ENCODE measurements at regions not wholly inside any gene's neighbourhood (a gene's known extent, or its start where the extent isn't known, plus 50 kb on each side); places are given as distances from the start of the nearest gene placed in this dataset.

DNA sequence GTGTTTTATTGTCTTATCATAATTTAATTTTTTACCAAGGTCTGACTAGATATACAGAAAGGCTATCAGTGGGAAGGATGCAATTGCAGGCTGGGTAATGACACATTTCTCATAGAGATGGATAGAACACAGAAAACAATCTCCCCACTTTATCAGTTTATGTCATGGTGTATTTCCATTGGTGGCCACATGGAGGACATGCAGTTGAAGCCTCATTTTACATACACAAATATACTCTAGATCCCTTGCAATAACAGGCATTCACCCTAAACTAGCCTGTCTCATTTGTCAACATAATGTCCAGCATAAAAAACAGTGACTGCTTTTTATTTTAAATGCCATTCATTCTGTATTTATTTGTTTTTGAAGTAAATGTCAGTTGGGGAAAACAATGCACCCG is 526.3 kb downstream of the GABRG2 start:
- TF ChIP-seq, protein P1, sequence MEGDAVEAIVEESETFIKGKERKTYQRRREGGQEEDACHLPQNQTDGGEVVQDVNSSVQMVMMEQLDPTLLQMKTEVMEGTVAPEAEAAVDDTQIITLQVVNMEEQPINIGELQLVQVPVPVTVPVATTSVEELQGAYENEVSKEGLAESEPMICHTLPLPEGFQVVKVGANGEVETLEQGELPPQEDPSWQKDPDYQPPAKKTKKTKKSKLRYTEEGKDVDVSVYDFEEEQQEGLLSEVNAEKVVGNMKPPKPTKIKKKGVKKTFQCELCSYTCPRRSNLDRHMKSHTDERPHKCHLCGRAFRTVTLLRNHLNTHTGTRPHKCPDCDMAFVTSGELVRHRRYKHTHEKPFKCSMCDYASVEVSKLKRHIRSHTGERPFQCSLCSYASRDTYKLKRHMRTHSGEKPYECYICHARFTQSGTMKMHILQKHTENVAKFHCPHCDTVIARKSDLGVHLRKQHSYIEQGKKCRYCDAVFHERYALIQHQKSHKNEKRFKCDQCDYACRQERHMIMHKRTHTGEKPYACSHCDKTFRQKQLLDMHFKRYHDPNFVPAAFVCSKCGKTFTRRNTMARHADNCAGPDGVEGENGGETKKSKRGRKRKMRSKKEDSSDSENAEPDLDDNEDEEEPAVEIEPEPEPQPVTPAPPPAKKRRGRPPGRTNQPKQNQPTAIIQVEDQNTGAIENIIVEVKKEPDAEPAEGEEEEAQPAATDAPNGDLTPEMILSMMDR (IDR thresholded peaks at IDR 0.05; ENCODE audit: low read length) = peak; percentile 36; the same call in 1 of the 2 replicates
- TF ChIP-seq EZH2 (IDR thresholded peaks at IDR 0.05; ENCODE audit: borderline replicate concordance, low read length) = no peak

Data from OCI-LY1 (cell line).